IPS-20b (cell line): ENCODE measurements at regions not wholly inside any gene's neighbourhood (a gene's known extent, or its start where the extent isn't known, plus 50 kb on each side); places are given as distances from the start of the nearest gene placed in this dataset.
"Not testable (repeated sequence)": the region's sequence is repeated elsewhere in the genome, so short reads cannot be mapped to it uniquely, and the experiment has no call there.

Experiments used
- H3K27ac ChIP-seq: one replicate; pipeline ENCODE4 v1.5.1; 2013; ENCODE audit warnings: low read length
- H3K27me3 ChIP-seq: 2 replicates; pipeline ENCODE4 v1.6.1; 2013; ENCODE audit warnings: mild to moderate bottlenecking, low read length, inconsistent platforms; ENCODE audit not compliant: insufficient read depth
- H3K36me3 ChIP-seq: 2 replicates; pipeline ENCODE4 v1.6.1; 2013; ENCODE audit warnings: low read depth, mild to moderate bottlenecking, inconsistent platforms, low read length, moderate library complexity; ENCODE audit not compliant: insufficient read depth
- H3K4me1 ChIP-seq: 2 replicates; pipeline ENCODE4 v1.6.1; 2013; ENCODE audit warnings: mild to moderate bottlenecking, control low read depth, inconsistent platforms, low read length, moderate library complexity; ENCODE audit not compliant: insufficient read depth
- H3K4me3 ChIP-seq: 2 replicates; pipeline ENCODE4 v1.5.1; 2013; ENCODE audit warnings: mild to moderate bottlenecking, low read length, inconsistent platforms
- H3K9ac ChIP-seq: 2 replicates; pipeline ENCODE4 v1.6.1; 2013; ENCODE audit warnings: low read depth, mild to moderate bottlenecking, inconsistent platforms, low read length, moderate library complexity
- H3K9me3 ChIP-seq: 2 replicates; pipeline ENCODE4 v1.6.1; 2013; ENCODE audit warnings: mild to moderate bottlenecking, low read depth, low read length, inconsistent platforms; ENCODE audit not compliant: insufficient read depth

DNA sequence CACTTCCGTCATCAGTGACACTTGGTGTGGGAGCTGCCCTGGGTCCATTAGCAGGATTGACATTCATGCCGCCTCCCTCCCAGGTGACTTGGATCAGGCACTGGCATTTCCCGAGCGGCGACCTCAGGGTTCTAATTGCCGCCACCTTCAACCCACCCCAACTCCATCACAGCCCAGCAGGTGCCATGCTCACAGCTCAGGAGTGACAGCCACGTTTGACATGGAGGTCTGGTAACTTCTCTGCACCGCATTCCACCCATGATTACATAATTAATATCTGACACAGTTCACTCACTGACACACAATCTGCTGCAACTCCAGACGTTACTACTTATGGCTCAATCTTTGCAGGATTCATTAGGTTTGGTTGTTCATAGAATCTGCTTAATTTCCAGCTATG is 450.9 kb upstream of the MYT1L start:
- H3K27ac ChIP-seq = no peak overlapping the region
- no peak overlapping the region for H3K9ac ChIP-seq
- no peak overlapping the region for H3K4me3 ChIP-seq
- peaks cover 3% of the 10 kb centered on the region for H3K4me1 ChIP-seq
- no peaks in the 10 kb centered on the region for H3K36me3 ChIP-seq
- H3K27me3 ChIP-seq = no peaks in the 10 kb centered on the region
- H3K9me3 ChIP-seq = peaks cover 11% of the 10 kb centered on the region; the same call in 1 of the 2 replicates

DNA sequence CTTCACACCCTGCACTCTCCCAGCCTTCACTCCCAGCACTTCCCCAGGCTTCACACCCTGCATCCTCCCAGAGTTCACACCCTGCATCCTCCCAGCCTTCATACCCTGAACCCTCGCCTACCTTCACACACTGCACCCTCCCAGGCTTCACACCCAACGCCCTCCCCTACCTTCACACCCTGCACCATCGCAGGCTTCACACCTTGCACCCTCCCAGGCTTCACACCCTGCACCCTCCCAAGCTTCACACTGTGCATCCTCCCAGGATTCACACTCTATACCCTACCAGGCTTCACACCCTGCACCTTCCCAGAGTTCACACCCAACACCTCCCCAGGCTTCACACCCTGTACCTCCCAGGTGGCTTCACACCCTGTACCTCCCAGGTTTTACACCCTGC is 448.7 kb upstream of the MYT1L start:
- H3K36me3 ChIP-seq = no peaks in the 10 kb centered on the region
- H3K4me1 ChIP-seq = no peaks in the 10 kb centered on the region
- H3K27me3 ChIP-seq = no peaks in the 10 kb centered on the region
- peaks cover 11% of the 10 kb centered on the region; the same call in 1 of the 2 replicates for H3K9me3 ChIP-seq
- no peak overlapping the region for H3K4me3 ChIP-seq
- no peak overlapping the region for H3K27ac ChIP-seq
- H3K9ac ChIP-seq = no peak overlapping the region

DNA sequence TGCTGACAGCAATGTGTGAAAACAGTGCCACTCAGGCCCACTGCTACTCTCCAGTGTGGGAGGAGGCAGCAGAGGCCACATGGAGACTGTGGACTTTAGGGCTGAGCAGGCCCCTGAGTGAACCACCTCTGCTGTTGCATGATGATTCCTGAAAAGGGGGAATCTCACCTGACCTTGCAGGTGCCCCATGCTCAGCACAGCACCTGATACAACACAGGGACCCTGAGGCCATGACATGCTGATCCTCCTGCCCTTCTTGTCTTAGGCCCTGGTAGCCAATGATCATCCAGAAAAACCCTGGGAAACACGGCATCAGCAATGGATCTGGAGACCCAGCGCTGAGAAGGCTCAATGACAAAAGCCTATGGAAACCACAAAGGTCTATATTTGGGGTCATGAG is 446.8 kb upstream of the MYT1L start:
- Histone ChIP-seq H3K4me3 (no peak overlapping the region), H3K36me3 (no peaks in the 10 kb centered on the region), H3K4me1 (no peaks in the 10 kb centered on the region), H3K9me3 (peaks cover 11% of the 10 kb centered on the region; the same call in 1 of the 2 replicates), H3K9ac (no peak overlapping the region), H3K27me3 (no peaks in the 10 kb centered on the region), H3K27ac (no peak overlapping the region)

DNA sequence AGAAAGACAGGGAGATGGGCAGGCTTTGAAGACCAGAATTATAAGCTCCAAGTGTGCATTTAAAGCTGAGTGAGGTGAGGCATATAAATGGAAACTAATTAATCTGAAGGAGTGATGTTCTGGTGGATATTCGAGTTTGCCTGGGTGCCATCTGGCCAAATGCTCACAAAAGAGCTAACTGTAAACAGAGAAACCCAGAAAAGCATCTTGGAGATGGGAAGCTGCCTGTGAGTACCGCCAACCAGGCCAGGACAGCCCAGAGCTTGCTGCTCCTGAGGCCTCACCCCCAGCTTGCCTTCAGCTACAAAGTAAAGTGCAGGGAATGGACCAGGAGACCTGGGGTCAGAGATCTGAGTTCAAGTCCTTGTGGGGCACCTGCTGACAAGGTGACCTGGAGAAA is 446.1 kb upstream of the MYT1L start:
- Histone ChIP-seq H3K27me3 (no peaks in the 10 kb centered on the region), H3K4me3 (no peak overlapping the region), H3K9ac (no peak overlapping the region), H3K27ac (no peak overlapping the region), H3K36me3 (no peaks in the 10 kb centered on the region), H3K9me3 (peaks cover 11% of the 10 kb centered on the region; the same call in 1 of the 2 replicates), H3K4me1 (peaks cover under 1% of the 10 kb centered on the region; the same call in 1 of the 2 replicates)

DNA sequence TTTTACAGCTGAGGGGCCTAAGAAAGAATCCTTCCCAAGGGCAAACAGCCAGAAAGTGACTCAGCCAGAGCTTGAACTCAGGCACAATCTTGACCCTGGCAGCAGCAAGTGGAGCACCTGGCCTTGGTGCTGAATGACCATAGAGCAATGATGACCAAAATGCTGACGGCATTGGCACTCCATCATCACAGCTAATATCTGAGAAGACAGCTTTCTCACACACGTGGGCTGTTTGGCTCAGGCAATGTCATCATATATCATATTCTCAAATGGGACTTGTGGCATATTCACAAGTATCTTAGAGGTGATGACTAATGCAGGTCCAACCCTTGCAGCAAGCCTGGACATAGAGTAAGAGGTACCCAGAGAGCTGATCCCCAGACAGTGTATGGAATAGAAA is 443.9 kb upstream of the MYT1L start:
- H3K4me3 ChIP-seq = no peak overlapping the region
- peaks cover 2% of the 10 kb centered on the region; the same call in 1 of the 2 replicates for H3K4me1 ChIP-seq
- no peaks in the 10 kb centered on the region for H3K27me3 ChIP-seq
- H3K36me3 ChIP-seq = no peaks in the 10 kb centered on the region
- no peak overlapping the region for H3K9ac ChIP-seq
- peaks cover 8% of the 10 kb centered on the region; the same call in 1 of the 2 replicates for H3K9me3 ChIP-seq
- no peak overlapping the region for H3K27ac ChIP-seq

DNA sequence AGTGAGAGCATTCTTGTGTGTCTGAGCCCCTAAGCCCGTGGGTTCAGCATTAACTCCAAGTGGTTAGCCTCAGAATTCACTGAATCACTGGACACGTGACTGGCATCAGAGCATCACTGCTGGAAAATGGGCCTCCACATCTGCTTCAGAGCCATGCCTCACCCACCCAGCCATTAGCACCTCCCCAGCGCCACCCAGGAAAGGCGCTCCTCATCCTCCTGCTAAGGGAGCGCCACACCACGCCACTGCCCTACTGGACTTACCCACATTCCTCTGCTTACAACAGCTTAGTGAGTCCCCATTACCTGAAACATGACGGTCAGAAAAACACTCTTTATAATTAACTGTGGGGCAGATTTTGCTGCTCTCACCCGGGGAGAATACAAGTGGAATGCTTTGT is 442.6 kb upstream of the MYT1L start:
- H3K27ac ChIP-seq = no peak overlapping the region
- H3K9ac ChIP-seq = no peak overlapping the region
- H3K27me3 ChIP-seq = no peaks in the 10 kb centered on the region
- H3K36me3 ChIP-seq = no peaks in the 10 kb centered on the region
- H3K4me3 ChIP-seq = no peak overlapping the region
- H3K9me3 ChIP-seq = no peaks in the 10 kb centered on the region
- peaks cover 2% of the 10 kb centered on the region; the same call in 1 of the 2 replicates for H3K4me1 ChIP-seq

DNA sequence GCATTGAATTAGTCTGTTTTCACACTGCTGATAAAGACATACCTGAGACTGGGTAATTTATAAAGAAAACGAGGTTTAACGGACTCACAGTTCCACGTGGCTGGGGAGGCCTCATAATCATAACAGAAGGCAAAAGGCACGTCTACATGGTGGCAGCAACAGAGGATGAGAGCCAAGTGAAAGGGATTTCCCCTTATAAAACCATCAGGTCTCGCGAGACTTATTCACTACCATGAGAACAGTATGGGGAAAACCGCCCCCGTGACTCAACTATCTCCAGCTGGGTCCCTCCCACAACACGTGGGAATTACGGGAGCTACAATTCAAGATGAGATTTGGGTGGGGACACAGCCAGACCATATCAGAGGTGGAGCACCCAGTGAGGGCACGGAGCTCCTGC is 442.0 kb upstream of the MYT1L start:
- H3K9me3 ChIP-seq, H3K4me1 ChIP-seq, H3K4me3 ChIP-seq, H3K36me3 ChIP-seq, H3K9ac ChIP-seq, H3K27ac ChIP-seq, H3K27me3 ChIP-seq: not testable (repeated sequence)

DNA sequence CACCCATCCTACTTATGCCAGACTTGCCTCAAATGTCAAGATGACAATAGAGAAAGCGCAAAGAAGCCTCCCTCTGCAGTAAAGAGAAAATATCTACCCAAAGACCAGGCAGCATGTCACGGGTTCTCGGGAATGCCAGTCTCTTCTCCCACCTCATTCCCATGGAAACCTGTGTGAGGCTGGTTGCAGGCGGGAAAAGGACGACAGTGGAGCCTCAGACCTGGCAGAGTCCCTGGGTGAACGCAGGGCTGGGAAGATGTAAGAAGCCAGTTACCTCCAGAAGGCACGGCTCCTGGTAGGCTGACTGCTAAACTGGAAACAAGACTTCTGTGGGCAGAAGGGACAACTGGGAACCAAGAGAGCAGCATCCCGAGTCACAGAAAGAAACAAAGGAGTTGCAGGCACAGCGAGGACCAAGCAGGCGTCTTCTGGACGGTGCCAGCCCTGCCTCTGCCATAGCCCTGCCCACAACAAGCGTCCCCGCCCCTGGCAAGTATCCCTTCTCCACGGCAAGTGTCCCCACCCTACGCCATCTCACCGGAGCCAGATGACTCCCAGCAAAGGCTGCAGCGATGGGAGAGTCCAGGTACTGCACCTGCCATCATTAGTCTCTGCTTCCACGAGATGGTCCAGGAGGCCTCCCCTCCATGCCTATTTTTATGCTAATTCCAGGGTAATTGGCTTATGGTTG is 440.8 kb upstream of the MYT1L start:
- no peak overlapping the region for H3K9ac ChIP-seq
- H3K4me3 ChIP-seq = no peak overlapping the region
- H3K9me3 ChIP-seq = no peaks in the 10 kb centered on the region
- no peaks in the 10 kb centered on the region for H3K36me3 ChIP-seq
- H3K4me1 ChIP-seq = peaks cover 2% of the 10 kb centered on the region; the same call in 1 of the 2 replicates
- H3K27me3 ChIP-seq = no peaks in the 10 kb centered on the region
- H3K27ac ChIP-seq = no peak overlapping the region

DNA sequence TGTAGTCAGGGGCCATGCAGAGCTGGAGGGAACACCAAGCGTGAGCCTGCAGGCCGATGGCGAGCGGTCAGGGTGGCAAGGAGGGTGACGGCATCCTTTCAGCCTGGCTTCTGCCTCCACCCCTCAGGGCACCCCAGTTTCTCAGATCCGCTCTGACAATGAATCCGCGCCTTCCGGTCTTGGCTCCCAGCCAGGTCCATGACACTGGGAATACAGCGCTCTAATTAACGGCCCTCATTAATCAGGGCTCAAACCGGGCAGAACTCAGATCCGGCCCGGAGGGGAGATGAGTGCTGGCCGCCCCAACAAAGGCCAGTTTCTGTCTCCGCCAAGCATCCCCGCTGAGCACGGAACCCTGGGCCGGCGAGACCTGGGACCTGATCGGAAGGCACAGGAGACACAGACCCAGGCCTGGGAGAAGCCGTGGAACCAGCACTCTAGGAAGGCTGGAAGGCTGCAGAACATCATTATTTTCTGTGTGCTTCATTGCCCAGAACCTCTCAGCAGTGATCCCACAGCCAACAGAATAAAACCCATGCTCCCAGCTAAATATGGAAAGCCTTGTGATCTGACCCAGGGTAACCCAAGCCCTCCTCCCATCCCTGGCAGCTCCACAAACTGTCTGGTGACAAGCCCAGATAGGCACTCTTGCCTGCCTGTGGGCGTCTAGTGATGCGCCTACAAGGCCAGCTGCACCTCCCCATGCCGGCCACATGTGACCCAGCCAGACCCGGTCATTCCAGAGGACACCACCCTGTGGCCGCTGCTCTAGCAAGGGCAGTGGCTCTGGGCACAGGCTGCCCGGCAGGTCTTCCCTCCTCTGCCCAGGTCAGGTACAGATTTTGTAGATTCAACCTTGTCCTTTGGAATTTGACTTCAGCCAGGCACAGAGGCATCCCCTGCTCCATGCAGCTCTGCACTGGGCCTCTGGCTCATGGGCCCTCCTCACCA is 438.7 kb upstream of the MYT1L start:
- Histone ChIP-seq H3K9me3 (no peaks in the 10 kb centered on the region), H3K4me3 (no peak overlapping the region), H3K27ac (no peak overlapping the region), H3K9ac (no peak overlapping the region), H3K27me3 (no peaks in the 10 kb centered on the region), H3K4me1 (peaks cover 2% of the 10 kb centered on the region; the same call in 1 of the 2 replicates), H3K36me3 (no peaks in the 10 kb centered on the region)

DNA sequence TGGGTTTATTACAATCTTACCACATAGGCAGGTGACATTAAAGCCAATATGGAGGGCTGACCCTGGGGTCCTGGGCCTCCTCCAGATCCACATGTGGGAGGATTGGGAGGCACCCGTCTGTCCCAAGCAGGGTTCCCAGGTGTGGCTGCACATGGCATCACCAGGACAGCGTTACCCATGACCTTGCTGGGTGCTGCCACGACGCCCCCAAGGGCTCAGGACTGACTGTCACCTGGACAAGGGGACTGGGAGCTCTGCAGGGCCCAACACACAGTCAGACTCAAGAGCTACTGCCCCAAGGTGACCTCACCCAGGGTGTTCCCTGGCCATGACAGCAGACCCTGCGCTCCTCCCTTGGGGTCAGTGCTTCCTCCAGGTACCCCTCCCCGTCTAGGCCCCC is 437.4 kb upstream of the MYT1L start:
- no peaks in the 10 kb centered on the region for H3K9me3 ChIP-seq

DNA sequence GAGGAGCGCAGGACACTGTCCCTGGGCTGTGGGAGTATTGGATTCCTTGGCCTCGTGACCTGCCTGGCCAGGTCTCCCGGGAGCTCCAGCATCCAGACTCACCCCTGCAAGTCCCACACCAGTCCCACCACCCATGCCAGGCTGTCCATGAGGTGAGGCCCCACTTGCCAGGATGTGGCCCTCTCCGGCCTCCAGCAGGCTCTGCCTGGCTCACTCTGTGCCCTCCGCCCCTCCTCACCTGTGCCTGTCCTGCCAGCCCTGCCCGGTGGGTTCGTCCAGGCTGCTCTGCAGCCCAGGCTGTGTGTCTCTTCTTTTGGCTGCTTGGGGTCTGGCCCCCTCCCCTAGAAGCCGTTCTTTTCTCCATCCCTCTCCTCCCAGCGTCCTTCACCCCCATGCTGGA is 436.8 kb upstream of the MYT1L start:
- Histone ChIP-seq H3K9ac (no peak overlapping the region), H3K27me3 (no peaks in the 10 kb centered on the region), H3K4me1 (peaks cover 2% of the 10 kb centered on the region; the same call in 1 of the 2 replicates)

More for the DNA sequence above, 437.4 kb upstream of the MYT1L start:
- H3K27me3 ChIP-seq = no peaks in the 10 kb centered on the region
- H3K4me3 ChIP-seq = no peak overlapping the region
- H3K4me1 ChIP-seq = peaks cover 2% of the 10 kb centered on the region; the same call in 1 of the 2 replicates
- no peaks in the 10 kb centered on the region for H3K36me3 ChIP-seq
- H3K9ac ChIP-seq = no peak overlapping the region
- H3K27ac ChIP-seq = no peak overlapping the region

More for the DNA sequence above, 436.8 kb upstream of the MYT1L start:
- H3K36me3 ChIP-seq = no peaks in the 10 kb centered on the region
- no peaks in the 10 kb centered on the region for H3K9me3 ChIP-seq
- H3K27ac ChIP-seq = no peak overlapping the region
- no peak overlapping the region for H3K4me3 ChIP-seq
